Ammon's horn (tissue), 1 donor: ENCODE measurements at regions not wholly inside any gene's neighbourhood (a gene's known extent, or its start where the extent isn't known, plus 50 kb on each side); places are given as distances from the start of the nearest gene placed in this dataset.
A peak's percentile ranks its signal among the peaks of the same experiment; 100 is the strongest.

Experiments used
- DNase-seq: peaks from one replicate; pipeline ENCODE4 v3.0.0-alpha.2; 2016; ENCODE audit warnings: low spot score

- DNase-seq, result no peak
Observed at GRCh38 chr15:81774309-81774708, 271.5 kb downstream of the MEX3B start.

GRCh38 chr15:81768773-81769172, 277.0 kb downstream of the MEX3B start:
- DNase-seq, result no peak

GRCh38 chr15:81766829-81767475, 278.9 kb downstream of the MEX3B start:
- no peak for DNase-seq

GRCh38 chr15:81765816-81766215, 280.0 kb downstream of the MEX3B start:
- DNase-seq, result no peak

GRCh38 chr15:81763304-81763703, 282.5 kb downstream of the MEX3B start:
- DNase-seq, result no peak

DNA sequence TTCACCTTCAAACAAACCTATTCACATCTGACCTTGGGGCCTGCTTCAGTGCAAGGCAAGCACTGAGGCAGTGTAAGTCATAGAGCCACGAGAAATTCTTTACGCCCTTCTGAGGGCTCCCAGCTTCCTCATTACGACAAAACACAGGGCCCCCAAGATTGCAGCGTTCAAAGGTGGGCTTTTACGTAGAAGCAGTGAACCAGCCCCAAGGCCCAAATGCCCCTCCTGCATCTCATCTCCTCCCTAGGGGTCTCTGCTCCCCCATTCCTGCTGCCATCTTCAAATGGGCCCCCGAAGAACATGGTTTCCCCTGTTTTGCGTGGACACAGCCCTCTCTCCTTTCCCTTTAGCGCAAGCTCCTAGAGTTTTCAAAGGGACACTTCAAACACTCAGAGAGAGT, 285.1 kb downstream of the MEX3B start:
- no peak for DNase-seq

- no peak for DNase-seq
Observed at GRCh38 chr15:81758818-81759284, 287.0 kb downstream of the MEX3B start.

GRCh38 chr15:81755626-81756025, 290.2 kb downstream of the MEX3B start:
- DNase-seq, result no peak

DNA sequence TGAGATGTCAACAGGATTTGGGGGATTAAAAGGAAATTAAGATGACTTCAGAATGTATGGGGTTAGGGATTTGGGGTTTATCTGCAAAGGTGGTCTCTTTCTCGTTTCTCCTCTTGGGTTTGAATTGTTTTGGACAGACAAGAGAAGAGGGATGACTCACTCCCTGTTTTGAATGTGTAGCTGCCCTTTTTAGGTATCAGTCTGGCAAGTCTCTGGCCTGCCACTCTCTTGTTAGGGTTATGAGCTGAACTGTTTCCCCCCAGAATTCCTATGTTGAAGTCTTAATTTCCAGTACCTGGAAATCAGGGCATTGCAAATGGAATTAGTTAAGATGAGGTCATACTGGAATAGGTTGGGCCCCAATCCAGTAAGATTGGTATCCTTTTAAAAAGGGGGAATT, 291.7 kb downstream of the MEX3B start:
- DNase-seq, result no peak

- DNase-seq, result no peak
Observed at GRCh38 chr15:81752974-81753373, 292.8 kb downstream of the MEX3B start.

DNA sequence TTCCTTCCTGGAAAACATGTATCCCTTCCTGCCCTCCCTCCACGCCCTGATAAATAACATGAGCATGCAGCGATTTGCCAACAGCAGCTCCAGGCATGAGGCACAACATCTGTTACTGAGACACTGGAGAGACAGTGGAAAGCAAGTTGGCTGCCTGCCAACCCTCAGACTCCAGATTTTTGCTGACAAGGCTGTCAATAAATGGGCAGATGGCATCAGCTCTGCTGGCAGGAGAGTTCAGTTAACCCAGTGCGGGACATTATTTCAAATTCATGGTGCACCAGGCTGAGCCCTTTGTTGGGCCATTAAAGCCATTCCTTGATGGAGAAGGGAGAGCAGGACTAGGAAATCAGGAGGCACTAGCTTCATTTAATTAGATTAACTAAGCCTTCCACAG, 293.3 kb downstream of the MEX3B start:
- DNase-seq, result peak; percentile 78

DNA sequence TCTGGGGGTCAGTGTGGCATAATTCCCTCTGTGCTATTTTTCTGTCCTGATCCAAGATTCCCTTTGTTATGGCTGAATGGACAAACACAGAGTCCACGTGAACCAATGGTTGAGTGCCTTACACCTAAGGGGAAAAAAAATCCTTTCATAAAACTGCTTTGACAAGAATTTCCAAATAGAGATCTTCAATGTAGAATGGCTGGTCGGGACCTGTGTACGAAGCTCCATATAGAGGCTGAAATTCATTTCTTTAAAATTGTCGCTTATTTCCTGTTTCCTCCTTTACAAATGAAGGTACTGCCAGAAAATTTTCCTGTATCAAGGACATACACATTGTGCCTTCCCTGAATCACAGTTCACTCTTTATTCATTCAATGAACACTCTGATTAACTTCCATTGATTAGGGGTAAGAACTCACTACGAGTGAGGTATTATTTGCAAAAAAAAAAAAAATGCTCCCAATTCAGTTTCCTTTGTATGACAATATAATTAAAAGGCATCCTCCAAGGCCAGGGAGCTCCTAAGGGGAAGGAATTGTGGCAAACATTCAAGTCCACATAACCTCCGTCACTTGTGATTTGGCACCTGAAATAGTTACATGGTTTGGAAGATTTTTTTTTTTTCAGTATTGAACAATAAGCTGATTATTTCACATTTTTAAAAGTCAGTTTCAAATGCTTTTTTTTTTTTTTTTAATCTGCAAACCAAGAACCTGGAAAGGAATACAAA, 293.8 kb downstream of the MEX3B start:
- no peak for DNase-seq

DNA sequence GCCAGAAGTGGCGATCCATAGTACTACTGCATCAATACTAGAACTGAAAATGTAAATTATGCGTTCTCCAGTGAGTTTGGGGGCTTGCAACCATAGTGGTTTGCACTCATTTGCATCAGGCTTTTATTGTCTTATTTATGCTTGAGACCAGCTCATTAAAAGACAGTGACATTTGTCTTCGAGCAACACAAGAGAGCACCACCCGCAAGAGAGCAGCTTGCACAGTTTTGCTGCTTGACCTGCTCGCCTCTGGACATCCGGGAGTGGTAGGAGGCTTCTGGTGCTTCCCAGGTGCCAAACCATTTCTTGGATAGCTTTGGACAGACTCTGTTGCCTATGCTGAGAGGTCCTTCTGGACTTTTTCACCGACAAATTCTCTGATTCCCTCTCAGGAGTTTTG, 294.6 kb downstream of the MEX3B start:
- DNase-seq, result no peak

DNA sequence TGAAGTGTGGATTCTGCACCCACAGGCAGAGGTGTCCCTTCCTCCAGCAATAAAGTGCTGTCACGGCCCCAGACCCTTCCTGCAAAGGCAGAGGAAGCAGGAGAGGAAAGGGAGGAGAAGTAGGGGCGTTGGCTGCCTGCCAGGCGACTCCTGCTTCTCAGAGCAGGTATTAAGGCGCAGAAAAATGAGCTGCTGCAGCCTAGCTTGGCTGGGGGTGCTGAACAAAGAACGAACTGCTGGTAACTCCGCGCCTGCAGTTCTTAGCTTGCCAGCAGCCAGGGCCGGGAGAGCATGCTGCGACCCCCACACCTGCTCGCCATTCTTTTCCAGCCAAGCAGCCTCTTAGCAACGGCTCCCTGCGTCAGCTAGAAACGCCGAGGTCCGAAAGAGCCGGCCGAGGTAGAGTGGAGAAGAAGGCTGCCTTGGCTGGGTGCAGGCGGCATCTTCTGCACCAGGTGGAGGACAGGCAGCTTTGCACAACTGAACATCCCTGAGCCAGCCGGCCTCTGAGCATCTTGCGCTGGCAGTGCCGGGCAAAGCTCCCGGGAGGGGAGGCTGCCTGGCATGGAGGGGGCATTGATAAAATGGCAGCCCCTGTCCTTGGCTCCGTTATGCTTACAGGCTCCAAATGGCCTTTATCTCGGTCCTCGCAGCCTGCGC, 296.0 kb downstream of the MEX3B start:
- DNase-seq, result no peak

DNA sequence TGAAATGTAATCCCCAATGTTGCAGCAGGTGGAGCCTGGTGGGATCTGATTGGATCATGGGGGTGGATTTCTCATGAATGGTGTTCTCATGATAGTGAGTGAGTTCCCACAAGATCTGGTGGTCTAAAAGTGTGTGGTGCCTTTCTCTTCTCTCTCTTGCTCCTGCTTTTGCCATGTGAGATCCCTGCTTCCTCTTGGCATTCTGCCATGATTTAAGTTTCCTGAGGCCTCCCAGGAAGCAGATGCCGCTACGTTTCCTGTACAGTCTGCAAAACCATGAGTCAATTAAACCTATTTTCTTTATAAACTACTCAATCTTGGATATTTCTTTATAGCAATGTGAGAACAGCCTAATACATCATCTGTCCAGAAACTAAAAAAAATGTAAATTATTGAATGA, 298.3 kb downstream of the MEX3B start:
- no peak for DNase-seq

- no peak for DNase-seq
Observed at GRCh38 chr15:81747026-81747425, 298.8 kb downstream of the MEX3B start.

DNA sequence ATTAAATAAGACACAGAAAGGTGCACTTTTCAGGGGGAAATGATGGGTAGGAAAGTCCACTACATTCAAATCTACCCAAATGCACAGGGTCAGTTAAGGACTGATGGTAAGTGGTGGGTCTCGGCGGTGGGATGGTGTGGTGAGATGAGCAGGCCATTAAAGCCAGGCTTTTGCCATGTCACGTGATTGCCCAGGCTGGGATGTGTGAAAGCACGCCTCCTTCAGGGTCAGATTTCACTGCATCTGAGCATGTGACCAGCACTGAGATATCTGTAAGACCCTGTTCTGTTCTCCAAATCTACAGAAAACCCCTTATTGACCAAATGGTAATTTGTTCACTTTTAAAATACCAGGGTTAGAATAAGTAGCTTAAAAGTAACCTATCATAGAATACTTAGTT, 301.5 kb downstream of the MEX3B start:
- DNase-seq, result no peak

DNA sequence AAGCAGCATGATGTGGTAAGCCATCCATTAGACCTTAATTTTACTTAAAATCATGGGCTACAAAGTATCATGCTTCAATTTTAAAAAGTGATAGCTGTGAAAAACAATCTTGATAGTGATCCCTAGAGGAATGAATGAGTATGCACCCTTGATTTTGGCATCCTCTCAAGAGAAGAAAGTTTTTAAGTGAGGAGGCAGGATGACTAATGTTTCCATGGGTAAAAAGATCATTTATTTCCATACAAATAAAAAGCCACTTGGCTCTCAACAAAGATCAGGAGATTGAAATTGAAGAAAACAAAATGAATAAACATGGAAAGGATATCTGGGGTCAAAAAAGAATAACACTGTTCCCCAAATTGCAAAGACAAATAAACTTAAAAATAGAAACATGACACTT, 305.4 kb downstream of the MEX3B start:
- DNase-seq, result no peak

DNA sequence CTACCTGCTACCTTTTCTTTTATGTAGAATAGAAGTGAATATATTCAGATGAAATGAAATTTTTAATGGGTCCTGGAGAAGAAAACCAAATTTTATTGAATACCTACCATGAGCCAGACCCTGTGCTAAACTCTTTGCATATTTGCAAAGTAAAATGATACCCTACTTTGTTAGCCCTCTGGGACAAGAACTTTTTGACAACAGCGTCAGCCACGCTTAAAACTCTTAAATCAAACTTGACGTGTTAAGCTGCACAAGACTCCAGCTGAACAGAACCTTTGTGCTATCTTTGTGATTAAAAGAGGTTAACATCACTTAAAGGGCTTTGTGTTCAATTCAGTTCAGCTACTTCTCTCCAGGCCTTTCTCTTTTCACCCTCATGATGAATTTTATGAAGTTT, 316.5 kb downstream of the MEX3B start:
- DNase-seq, result no peak

- no peak for DNase-seq
Observed at GRCh38 chr15:81728726-81729125, 317.1 kb downstream of the MEX3B start.

- no peak for DNase-seq
Observed at GRCh38 chr15:81725590-81725989, 320.2 kb downstream of the MEX3B start.

DNA sequence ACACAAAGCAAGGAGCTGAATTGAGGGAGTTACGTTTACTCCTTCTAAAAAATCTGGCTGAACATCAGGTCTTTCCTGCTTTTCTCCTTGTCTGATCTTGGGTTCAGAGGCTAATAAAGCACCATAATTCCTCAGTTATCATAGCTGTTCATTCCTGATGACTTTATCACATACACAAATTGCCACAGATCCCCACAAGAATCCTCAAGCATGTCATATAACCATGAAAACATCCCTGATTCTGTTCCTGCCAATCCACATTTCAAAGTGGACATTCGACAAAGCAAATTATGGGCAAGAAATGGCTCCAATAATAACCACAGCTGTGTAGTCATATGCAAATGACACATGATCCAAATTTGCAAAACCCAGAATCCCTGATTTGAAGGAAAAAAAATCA, 321.3 kb downstream of the MEX3B start:
- no peak for DNase-seq

DNA sequence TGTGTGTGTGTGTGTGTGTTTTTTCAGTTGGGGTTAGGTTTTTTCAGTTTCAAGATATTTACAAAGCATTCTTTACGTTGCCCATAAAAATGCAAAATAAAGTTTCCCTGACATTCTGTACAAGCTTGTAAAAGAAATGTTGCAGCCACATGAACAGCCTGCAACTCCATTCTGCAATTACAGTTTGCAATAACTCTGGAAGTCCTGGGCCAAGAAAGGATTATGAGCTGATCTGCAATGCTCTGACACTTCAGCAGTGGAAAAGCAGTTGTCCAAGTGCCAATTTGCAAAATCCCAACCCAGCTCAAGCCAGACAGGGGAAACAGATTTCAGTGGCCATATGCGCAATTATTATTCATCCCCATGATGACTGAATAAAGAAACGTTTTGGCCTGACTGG, 322.1 kb downstream of the MEX3B start:
- no peak for DNase-seq
